ENCODE measurements at regions not wholly inside any gene's neighbourhood (a gene's known extent, or its start where the extent isn't known, plus 50 kb on each side); places are given as distances from the start of the nearest gene placed in this dataset.

DNA sequence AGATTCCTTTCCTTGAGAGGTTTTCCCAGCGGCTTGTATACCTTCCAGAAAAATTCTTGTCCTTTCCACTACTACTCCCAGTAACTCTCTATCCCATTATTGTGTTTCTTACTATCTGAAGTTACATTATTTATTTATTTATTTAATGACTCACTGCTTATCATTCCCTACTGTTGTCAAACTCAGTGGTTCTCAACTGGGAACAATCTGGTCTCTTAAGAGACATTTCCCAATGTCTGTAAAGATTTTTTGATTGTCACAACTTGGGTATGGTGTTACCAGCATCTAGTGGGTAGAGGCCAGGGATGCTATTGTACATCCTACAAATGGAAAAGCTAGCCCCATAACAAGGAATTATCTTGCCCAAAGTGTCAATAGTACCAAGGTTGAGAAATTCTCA, 771.5 kb upstream of the ADGRL2 start:
- H2BK15ac ChIP-seq (ENCODE audit: low read depth, poor library complexity, severe bottlenecking), result no peak overlapping the region
- H3K4ac ChIP-seq (ENCODE audit: low read depth in 1 of 2, low read length in 2 of 2), result no peak overlapping the region
- H3K27me3 ChIP-seq (ENCODE audit: control insufficient read depth in 1 of 2, insufficient read depth in 1 of 2, low read length in 2 of 2), result no peaks in the 10 kb centered on the region
- no peak overlapping the region for H2BK5ac ChIP-seq (ENCODE audit: low read depth, low read length, poor library complexity, severe bottlenecking)
- H2AFZ ChIP-seq (ENCODE audit: low read depth, low read length), result no peak overlapping the region
- H3K14ac ChIP-seq (ENCODE audit: low read length in 2 of 2), result no peak overlapping the region
- no peaks in the 10 kb centered on the region for H3K4me1 ChIP-seq (ENCODE audit: control insufficient read depth, insufficient read depth, low read depth, low read length)
- no peak overlapping the region for H4K8ac ChIP-seq (ENCODE audit: low read length)
- no peaks in the 10 kb centered on the region for H3K9me3 ChIP-seq (ENCODE audit: control insufficient read depth, low read length)
- no peak overlapping the region for H3K4me2 ChIP-seq (ENCODE audit: low read length, poor library complexity, severe bottlenecking)
- H3K4me3 ChIP-seq (ENCODE audit: insufficient read depth in 1 of 2, low read depth in 1 of 2, low read length in 2 of 2), result no peak overlapping the region
- H3K36me3 ChIP-seq (ENCODE audit: control insufficient read depth in 1 of 2, insufficient read depth in 2 of 2, low read depth in 1 of 2, low read length in 2 of 2), result no peaks in the 10 kb centered on the region
- no peaks in the 10 kb centered on the region for H3K79me1 ChIP-seq (replicated peaks; ENCODE audit: low read length, poor library complexity, severe bottlenecking)
- H4K91ac ChIP-seq (ENCODE audit: low read length), result no peak overlapping the region
- H3K18ac ChIP-seq (ENCODE audit: low read depth in 1 of 2, low read length in 2 of 2), result peak overlapping the region in 1 of 2 experiments; percentile 5
- WGBS, result 50% methylated on average over 1 of the region's 1 CpG
- no peak overlapping the region for H3K9ac ChIP-seq (ENCODE audit: low read length)
- peak; percentile 41 for DNase-seq
- H3K23ac ChIP-seq (ENCODE audit: low read length in 2 of 2), result no peak overlapping the region
- no peak overlapping the region for H2AK5ac ChIP-seq (ENCODE audit: low read length, severe bottlenecking)
- H3K27ac ChIP-seq (ENCODE audit: low read length, poor library complexity, severe bottlenecking), result no peak overlapping the region
- no peak overlapping the region for H2BK12ac ChIP-seq (ENCODE audit: low read length in 2 of 2)
- no peak overlapping the region for H2BK120ac ChIP-seq (ENCODE audit: low read depth, low read length)

DNA sequence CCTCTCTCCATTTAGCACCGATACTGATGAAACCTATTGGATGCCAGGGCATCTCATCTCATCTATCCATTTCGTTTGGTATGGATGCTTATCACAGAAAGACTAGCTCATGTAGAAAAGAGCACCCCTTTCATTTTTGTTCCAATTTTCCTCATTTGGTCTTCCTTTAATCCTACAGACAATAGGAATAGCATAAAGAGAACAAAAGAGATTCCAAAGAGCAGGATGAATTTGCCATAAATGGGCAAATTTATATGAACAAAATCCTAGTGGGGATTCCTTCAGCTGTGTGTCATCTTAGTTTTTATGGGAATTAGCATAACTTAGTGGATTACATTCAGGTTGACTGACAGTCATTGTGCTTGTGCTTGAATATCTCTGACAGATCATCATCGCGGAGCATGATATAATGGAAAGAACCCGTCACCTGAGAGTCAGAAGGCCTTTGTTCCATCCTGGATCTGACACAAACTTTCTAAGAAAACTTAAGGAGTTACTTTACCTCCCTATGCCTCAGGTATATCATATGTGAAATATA, 777.5 kb upstream of the ADGRL2 start:
- H3K4me3 ChIP-seq (ENCODE audit: insufficient read depth in 1 of 2, low read depth in 1 of 2, low read length in 2 of 2), result no peak overlapping the region
- H3K23ac ChIP-seq (ENCODE audit: low read length in 2 of 2), result no peak overlapping the region
- H3K4me2 ChIP-seq (ENCODE audit: low read length, poor library complexity, severe bottlenecking), result no peak overlapping the region
- no peak overlapping the region for H4K8ac ChIP-seq (ENCODE audit: low read length)
- no peak overlapping the region for H3K9ac ChIP-seq (ENCODE audit: low read length)
- no peaks in the 10 kb centered on the region for H3K36me3 ChIP-seq (ENCODE audit: control insufficient read depth in 1 of 2, insufficient read depth in 2 of 2, low read depth in 1 of 2, low read length in 2 of 2)
- H3K18ac ChIP-seq (ENCODE audit: low read depth in 1 of 2, low read length in 2 of 2), result no peak overlapping the region
- no peaks in the 10 kb centered on the region for H3K27me3 ChIP-seq (ENCODE audit: control insufficient read depth in 1 of 2, insufficient read depth in 1 of 2, low read length in 2 of 2)
- no peak overlapping the region for H3K27ac ChIP-seq (ENCODE audit: low read length, poor library complexity, severe bottlenecking)
- H2BK5ac ChIP-seq (ENCODE audit: low read depth, low read length, poor library complexity, severe bottlenecking), result no peak overlapping the region
- H4K91ac ChIP-seq (ENCODE audit: low read length), result no peak overlapping the region
- H3K9me3 ChIP-seq (ENCODE audit: control insufficient read depth, low read length), result no peaks in the 10 kb centered on the region
- no peak overlapping the region for H2BK15ac ChIP-seq (ENCODE audit: low read depth, poor library complexity, severe bottlenecking)
- no peak overlapping the region for H3K4ac ChIP-seq (ENCODE audit: low read depth in 1 of 2, low read length in 2 of 2)
- no peak overlapping the region for H3K14ac ChIP-seq (ENCODE audit: low read length in 2 of 2)
- no peak overlapping the region for H2BK120ac ChIP-seq (ENCODE audit: low read depth, low read length)
- H2AFZ ChIP-seq (ENCODE audit: low read depth, low read length), result no peak overlapping the region
- DNase-seq, result no peak
- WGBS, result 91% methylated on average over 5 of the region's 5 CpGs
- no peaks in the 10 kb centered on the region for H3K79me1 ChIP-seq (replicated peaks; ENCODE audit: low read length, poor library complexity, severe bottlenecking)
- no peak overlapping the region for H2BK12ac ChIP-seq (ENCODE audit: low read length in 2 of 2)
- no peaks in the 10 kb centered on the region for H3K4me1 ChIP-seq (ENCODE audit: control insufficient read depth, insufficient read depth, low read depth, low read length)
- no peak overlapping the region for H2AK5ac ChIP-seq (ENCODE audit: low read length, severe bottlenecking)

DNA sequence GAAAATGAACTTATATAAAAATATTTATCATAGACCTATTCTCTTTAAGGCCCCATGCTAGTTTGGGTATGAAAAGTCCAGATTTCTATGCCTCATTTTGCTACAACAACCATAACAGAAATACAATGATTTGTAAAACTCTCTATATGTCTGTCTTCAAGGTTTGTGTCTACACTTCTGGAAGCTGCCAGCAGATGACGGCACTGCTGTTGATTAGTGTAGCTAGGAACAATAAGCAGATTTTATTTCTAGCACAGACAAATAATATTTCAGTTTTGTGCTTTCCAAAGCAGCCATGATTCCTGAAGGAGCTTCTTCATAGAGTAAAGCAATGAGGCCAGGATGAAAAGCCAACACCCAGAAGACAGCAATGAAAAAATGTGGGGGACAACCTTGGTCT, 779.6 kb upstream of the ADGRL2 start:
- Histone ChIP-seq H3K14ac (ENCODE audit: low read length in 2 of 2) (no peak overlapping the region), H3K18ac (ENCODE audit: low read depth in 1 of 2, low read length in 2 of 2) (no peak overlapping the region), H3K4me1 (ENCODE audit: control insufficient read depth, insufficient read depth, low read depth, low read length) (no peaks in the 10 kb centered on the region), H3K9me3 (ENCODE audit: control insufficient read depth, low read length) (no peaks in the 10 kb centered on the region), H2BK120ac (ENCODE audit: low read depth, low read length) (no peak overlapping the region), H2AK5ac (ENCODE audit: low read length, severe bottlenecking) (no peak overlapping the region), H4K91ac (ENCODE audit: low read length) (no peak overlapping the region), H3K36me3 (ENCODE audit: control insufficient read depth in 1 of 2, insufficient read depth in 2 of 2, low read depth in 1 of 2, low read length in 2 of 2) (no peaks in the 10 kb centered on the region), H3K79me1 (replicated peaks; ENCODE audit: low read length, poor library complexity, severe bottlenecking) (no peaks in the 10 kb centered on the region), H3K27me3 (ENCODE audit: control insufficient read depth in 1 of 2, insufficient read depth in 1 of 2, low read length in 2 of 2) (no peaks in the 10 kb centered on the region), H3K4me2 (ENCODE audit: low read length, poor library complexity, severe bottlenecking) (no peak overlapping the region), H3K4me3 (ENCODE audit: insufficient read depth in 1 of 2, low read depth in 1 of 2, low read length in 2 of 2) (no peak overlapping the region), H2BK12ac (ENCODE audit: low read length in 2 of 2) (no peak overlapping the region), H4K8ac (ENCODE audit: low read length) (no peak overlapping the region), H2BK5ac (ENCODE audit: low read depth, low read length, poor library complexity, severe bottlenecking) (no peak overlapping the region), H2BK15ac (ENCODE audit: low read depth, poor library complexity, severe bottlenecking) (no peak overlapping the region), H3K27ac (ENCODE audit: low read length, poor library complexity, severe bottlenecking) (no peak overlapping the region), H2AFZ (ENCODE audit: low read depth, low read length) (no peak overlapping the region), H3K4ac (ENCODE audit: low read depth in 1 of 2, low read length in 2 of 2) (no peak overlapping the region), H3K23ac (ENCODE audit: low read length in 2 of 2) (no peak overlapping the region), H3K9ac (ENCODE audit: low read length) (no peak overlapping the region)
- WGBS, result no CpG with 5 or more reads among the region's 1 CpG
- no peak for DNase-seq

DNA sequence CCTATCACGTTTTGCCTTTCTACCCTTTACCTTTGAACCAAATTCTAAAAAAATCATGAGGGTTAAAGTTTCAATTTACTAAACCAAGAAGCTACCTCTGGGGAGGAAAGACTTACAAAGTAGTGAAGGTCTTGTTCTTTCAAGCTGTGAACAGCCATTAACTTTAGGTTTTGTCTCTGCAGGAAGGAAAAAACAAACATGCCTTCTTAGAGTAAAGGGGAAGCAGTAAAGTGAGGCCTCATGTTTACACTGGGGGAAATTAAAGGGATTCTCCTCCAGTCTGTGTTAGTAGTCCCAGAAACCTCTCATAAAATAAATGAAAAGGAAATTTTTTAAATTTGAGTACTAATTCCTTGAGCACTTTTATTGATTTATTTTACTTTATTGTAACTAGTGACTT, 780.2 kb upstream of the ADGRL2 start:
- no peak overlapping the region for H3K23ac ChIP-seq (ENCODE audit: low read length in 2 of 2)
- H3K9ac ChIP-seq (ENCODE audit: low read length), result no peak overlapping the region
- no peak overlapping the region for H2AK5ac ChIP-seq (ENCODE audit: low read length, severe bottlenecking)
- no peak overlapping the region for H2BK120ac ChIP-seq (ENCODE audit: low read depth, low read length)
- no peak for DNase-seq
- no peak overlapping the region for H4K91ac ChIP-seq (ENCODE audit: low read length)
- no peaks in the 10 kb centered on the region for H3K27me3 ChIP-seq (ENCODE audit: control insufficient read depth in 1 of 2, insufficient read depth in 1 of 2, low read length in 2 of 2)
- no peak overlapping the region for H3K4ac ChIP-seq (ENCODE audit: low read depth in 1 of 2, low read length in 2 of 2)
- no peak overlapping the region for H3K4me3 ChIP-seq (ENCODE audit: insufficient read depth in 1 of 2, low read depth in 1 of 2, low read length in 2 of 2)
- H3K79me1 ChIP-seq (replicated peaks; ENCODE audit: low read length, poor library complexity, severe bottlenecking), result no peaks in the 10 kb centered on the region
- H3K4me1 ChIP-seq (ENCODE audit: control insufficient read depth, insufficient read depth, low read depth, low read length), result no peaks in the 10 kb centered on the region
- H3K18ac ChIP-seq (ENCODE audit: low read depth in 1 of 2, low read length in 2 of 2), result no peak overlapping the region
- no peak overlapping the region for H2BK5ac ChIP-seq (ENCODE audit: low read depth, low read length, poor library complexity, severe bottlenecking)
- H2BK12ac ChIP-seq (ENCODE audit: low read length in 2 of 2), result no peak overlapping the region
- H2BK15ac ChIP-seq (ENCODE audit: low read depth, poor library complexity, severe bottlenecking), result no peak overlapping the region
- no peak overlapping the region for H3K4me2 ChIP-seq (ENCODE audit: low read length, poor library complexity, severe bottlenecking)
- no peaks in the 10 kb centered on the region for H3K9me3 ChIP-seq (ENCODE audit: control insufficient read depth, low read length)
- no CpG with 5 or more reads among the region's 1 CpG for WGBS
- no peak overlapping the region for H4K8ac ChIP-seq (ENCODE audit: low read length)
- no peak overlapping the region for H3K14ac ChIP-seq (ENCODE audit: low read length in 2 of 2)
- no peak overlapping the region for H3K27ac ChIP-seq (ENCODE audit: low read length, poor library complexity, severe bottlenecking)
- H3K36me3 ChIP-seq (ENCODE audit: control insufficient read depth in 1 of 2, insufficient read depth in 2 of 2, low read depth in 1 of 2, low read length in 2 of 2), result no peaks in the 10 kb centered on the region
- no peak overlapping the region for H2AFZ ChIP-seq (ENCODE audit: low read depth, low read length)

Data from mesenchymal stem cell (in vitro differentiated cells and primary cell).